Mesenchymal stem cell (in vitro differentiated cells and primary cell): ENCODE measurements at regions not wholly inside any gene's neighbourhood (a gene's known extent, or its start where the extent isn't known, plus 50 kb on each side); places are given as distances from the start of the nearest gene placed in this dataset.
A peak's percentile ranks its signal among the peaks of the same experiment; 100 is the strongest.

Experiments
- DNase-seq: peaks from one replicate; pipeline ENCODE4 v3.0.0-alpha.2; 2013
- H2AFZ ChIP-seq: one replicate; pipeline ENCODE4 v1.6.1; 2013; ENCODE audit warnings: low read depth, mild to moderate bottlenecking, control low read depth, inconsistent platforms, low read length, moderate library complexity
- H2AK5ac ChIP-seq: 2 replicates; pipeline ENCODE4 v1.6.1; 2013; ENCODE audit warnings: low read length, moderate library complexity, mild to moderate bottlenecking, inconsistent platforms; ENCODE audit not compliant: severe bottlenecking
- H2BK120ac ChIP-seq: one replicate; pipeline ENCODE4 v1.6.1; 2013; ENCODE audit warnings: low read depth, mild to moderate bottlenecking, inconsistent platforms, low read length, moderate library complexity
- H2BK12ac ChIP-seq, 2 experiments: one replicate each; pipeline ENCODE4 v1.6.1; 2013; ENCODE audit warnings: inconsistent platforms in 2 of 2, low read length in 2 of 2, mild to moderate bottlenecking in 2 of 2, moderate library complexity in 2 of 2, control low read depth in 1 of 2
- H2BK15ac ChIP-seq: one replicate; pipeline ENCODE4 v1.6.1; 2013; ENCODE audit warnings: mild to moderate bottlenecking, low read depth, inconsistent platforms; ENCODE audit not compliant: poor library complexity, severe bottlenecking
- H2BK5ac ChIP-seq: 2 replicates; pipeline ENCODE4 v1.6.1; 2013; ENCODE audit warnings: low read depth, mild to moderate bottlenecking, low read length, control low read depth, inconsistent platforms; ENCODE audit not compliant: poor library complexity, severe bottlenecking
- H3K14ac ChIP-seq, 2 experiments: one replicate each; pipeline ENCODE4 v1.6.1; 2013; ENCODE audit warnings: inconsistent platforms in 2 of 2, low read length in 2 of 2, control low read depth in 1 of 2, mild to moderate bottlenecking in 1 of 2, moderate library complexity in 1 of 2
- H3K18ac ChIP-seq, 2 experiments: one replicate each; pipeline ENCODE4 v1.6.1; 2013; ENCODE audit warnings: inconsistent platforms in 2 of 2, low read length in 2 of 2, control low read depth in 1 of 2, low read depth in 1 of 2, mild to moderate bottlenecking in 1 of 2
- H3K23ac ChIP-seq, 2 experiments: one replicate each; pipeline ENCODE4 v1.6.1; 2013; ENCODE audit warnings: inconsistent platforms in 2 of 2, low read length in 2 of 2, mild to moderate bottlenecking in 2 of 2, moderate library complexity in 2 of 2, control low read depth in 1 of 2
- H3K27ac ChIP-seq: 2 replicates; pipeline ENCODE4 v1.5.1; 2013; ENCODE audit warnings: mild to moderate bottlenecking, moderate library complexity, low read length, control low read depth, inconsistent platforms; ENCODE audit not compliant: poor library complexity, severe bottlenecking
- H3K27me3 ChIP-seq, 2 experiments: 2 replicates each; pipeline versions ENCODE4 v1.6.1 to v1.7.0; 2013; ENCODE audit warnings: low read length in 2 of 2, mild to moderate bottlenecking in 2 of 2, moderate library complexity in 2 of 2, control low read depth in 1 of 2, inconsistent platforms in 1 of 2; ENCODE audit not compliant: control insufficient read depth in 1 of 2, insufficient read depth in 1 of 2
- H3K36me3 ChIP-seq, 2 experiments: 2 replicates each; pipeline versions ENCODE4 v1.6.1 to v1.7.0; 2013; ENCODE audit warnings: low read length in 2 of 2, control low read depth in 1 of 2, inconsistent platforms in 1 of 2, low read depth in 1 of 2, mild to moderate bottlenecking in 1 of 2; ENCODE audit not compliant: insufficient read depth in 2 of 2, control insufficient read depth in 1 of 2
- H3K4ac ChIP-seq, 2 experiments: one replicate each; pipeline ENCODE4 v1.6.1; 2013; ENCODE audit warnings: inconsistent platforms in 2 of 2, low read length in 2 of 2, mild to moderate bottlenecking in 2 of 2, moderate library complexity in 2 of 2, control low read depth in 1 of 2, low read depth in 1 of 2
- H3K4me1 ChIP-seq: 2 replicates; pipeline ENCODE4 v1.6.1; 2013; ENCODE audit warnings: low read depth, low read length, control low read depth; ENCODE audit not compliant: control insufficient read depth, insufficient read depth
- H3K4me2 ChIP-seq: 2 replicates; pipeline ENCODE4 v1.6.1; 2013; ENCODE audit warnings: low read length, mild to moderate bottlenecking, inconsistent platforms; ENCODE audit not compliant: poor library complexity, severe bottlenecking
- H3K4me3 ChIP-seq, 2 experiments: 2 replicates each; pipeline versions ENCODE4 v1.5.1 to v1.7.0; 2013; ENCODE audit warnings: low read length in 2 of 2, mild to moderate bottlenecking in 2 of 2, control low read depth in 1 of 2, low read depth in 1 of 2; ENCODE audit not compliant: insufficient read depth in 1 of 2
- H3K79me1 ChIP-seq: replicated peaks from 2 replicates; pipeline ENCODE4 v1.6.1; 2013; ENCODE audit warnings: mild to moderate bottlenecking, control low read depth, low read length, inconsistent platforms; ENCODE audit not compliant: poor library complexity, severe bottlenecking
- H3K9ac ChIP-seq: 2 replicates; pipeline ENCODE4 v1.7.0; 2013; ENCODE audit warnings: mild to moderate bottlenecking, low read length, moderate library complexity
- H3K9me3 ChIP-seq: 2 replicates; pipeline ENCODE4 v1.7.0; 2013; ENCODE audit warnings: mild to moderate bottlenecking, low read length; ENCODE audit not compliant: control insufficient read depth
- H4K8ac ChIP-seq: one replicate; pipeline ENCODE4 v1.6.1; 2013; ENCODE audit warnings: inconsistent platforms, mild to moderate bottlenecking, low read length, moderate library complexity
- H4K91ac ChIP-seq: one replicate; pipeline ENCODE4 v1.6.1; 2013; ENCODE audit warnings: mild to moderate bottlenecking, low read length, inconsistent platforms
- WGBS: methylation state at CpG from one replicate; pipeline ENCODE4 v1.1.7; 2013; ENCODE audit warnings: mixed read lengths; 5-methylcytosine and 5-hydroxymethylcytosine counted together

DNA sequence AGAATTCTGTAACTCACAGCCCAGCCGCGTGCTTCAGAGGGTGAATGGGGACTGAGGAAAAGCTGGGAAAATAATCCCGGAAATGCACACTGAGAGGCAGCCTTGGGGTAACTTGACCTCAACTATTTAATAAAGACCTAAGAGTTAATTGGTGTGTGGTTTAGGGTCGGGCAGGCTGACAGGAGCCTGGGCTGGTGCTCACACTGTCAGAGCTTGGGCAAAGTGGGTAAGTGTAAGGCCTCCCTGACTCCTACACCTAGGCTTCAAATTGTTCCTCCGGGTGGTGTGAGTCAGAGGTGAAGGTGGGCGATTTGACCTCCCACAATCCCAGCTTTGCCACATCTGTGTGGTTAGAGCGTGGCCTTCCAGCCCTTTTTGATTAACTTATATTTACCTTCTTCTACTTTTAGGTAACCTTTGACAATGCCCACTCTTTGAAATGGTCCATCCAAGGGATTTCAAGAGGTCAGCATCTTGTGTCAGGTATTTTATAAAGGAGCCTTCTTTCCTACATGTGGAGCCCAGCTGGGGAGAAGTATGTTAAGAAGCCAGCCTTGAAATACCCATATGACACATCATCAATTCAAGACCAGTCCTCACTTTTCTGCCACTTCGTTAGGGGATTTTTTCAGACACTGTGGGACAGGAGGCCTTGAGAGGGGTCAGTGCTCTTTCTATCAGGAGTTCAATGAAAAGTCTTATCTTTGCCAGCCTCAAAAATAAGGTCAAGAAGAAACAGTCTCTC lies 114.2 kb downstream of the NUFIP1 start:
- H3K27me3 ChIP-seq, result peaks cover 0 to 7% of the 10 kb centered on the region in 2 experiments
- H2AFZ ChIP-seq, result no peak overlapping the region
- no peak overlapping the region for H3K4me3 ChIP-seq
- no peak overlapping the region for H3K4me2 ChIP-seq
- H3K14ac ChIP-seq, result no peak overlapping the region
- peaks cover 6% of the 10 kb centered on the region for H3K9me3 ChIP-seq
- H4K8ac ChIP-seq, result no peak overlapping the region
- H2BK120ac ChIP-seq, result no peak overlapping the region
- peaks cover 18% of the 10 kb centered on the region for H3K4me1 ChIP-seq
- H2AK5ac ChIP-seq, result peak overlapping the region; percentile 76
- no peak overlapping the region for H4K91ac ChIP-seq
- no peak overlapping the region for H3K23ac ChIP-seq
- no peak overlapping the region for H2BK15ac ChIP-seq
- no peak overlapping the region for H3K9ac ChIP-seq
- no peak for DNase-seq
- H3K4ac ChIP-seq, result no peak overlapping the region
- no peaks in the 10 kb centered on the region for H3K79me1 ChIP-seq
- H3K36me3 ChIP-seq, result peaks cover 0 to 3% of the 10 kb centered on the region in 2 experiments
- no peak overlapping the region for H2BK5ac ChIP-seq
- WGBS, result 83% methylated on average over 8 of the region's 8 CpGs
- H3K18ac ChIP-seq, result no peak overlapping the region
- no peak overlapping the region for H2BK12ac ChIP-seq
- H3K27ac ChIP-seq, result peak overlapping the region; percentile 20

DNA sequence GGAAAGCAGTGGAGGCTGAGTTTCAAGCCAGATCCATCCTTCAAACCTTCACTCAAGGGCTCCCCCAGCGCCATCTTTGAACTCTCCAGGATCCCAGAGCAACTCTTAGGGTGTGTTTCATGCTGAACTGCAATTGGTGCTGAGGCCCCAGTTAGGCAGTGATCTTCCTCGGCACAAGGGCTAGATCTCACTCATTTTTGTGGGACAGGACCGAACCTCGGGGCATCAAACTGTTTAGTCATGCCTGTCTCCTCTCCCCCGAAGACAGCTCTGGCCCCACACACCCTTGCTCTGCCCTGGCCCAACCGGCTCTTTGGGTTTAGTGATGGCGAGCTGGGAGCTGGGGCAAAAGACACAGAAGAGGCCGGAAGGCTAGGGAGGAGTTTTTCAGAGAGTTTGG lies 115.1 kb downstream of the NUFIP1 start:
- Histone ChIP-seq H2BK15ac (no peak overlapping the region), H3K27me3 (peaks cover 0 to 7% of the 10 kb centered on the region in 2 experiments), H2BK120ac (no peak overlapping the region), H4K8ac (no peak overlapping the region), H3K4me3 (no peak overlapping the region), H3K9ac (no peak overlapping the region), H3K4me1 (peaks cover 18% of the 10 kb centered on the region), H3K4me2 (no peak overlapping the region), H3K27ac (peak overlapping the region; percentile 20), H3K4ac (no peak overlapping the region), H2BK12ac (no peak overlapping the region), H2AFZ (no peak overlapping the region), H3K23ac (no peak overlapping the region), H4K91ac (no peak overlapping the region), H2BK5ac (peak overlapping the region; percentile 19), H2AK5ac (peak overlapping the region; percentile 49), H3K36me3 (peaks cover 0 to 3% of the 10 kb centered on the region in 2 experiments), H3K14ac (no peak overlapping the region), H3K18ac (no peak overlapping the region), H3K9me3 (peaks cover 6% of the 10 kb centered on the region), H3K79me1 (no peaks in the 10 kb centered on the region)
- DNase-seq, result no peak
- 97% methylated on average over 8 of the region's 8 CpGs for WGBS

DNA sequence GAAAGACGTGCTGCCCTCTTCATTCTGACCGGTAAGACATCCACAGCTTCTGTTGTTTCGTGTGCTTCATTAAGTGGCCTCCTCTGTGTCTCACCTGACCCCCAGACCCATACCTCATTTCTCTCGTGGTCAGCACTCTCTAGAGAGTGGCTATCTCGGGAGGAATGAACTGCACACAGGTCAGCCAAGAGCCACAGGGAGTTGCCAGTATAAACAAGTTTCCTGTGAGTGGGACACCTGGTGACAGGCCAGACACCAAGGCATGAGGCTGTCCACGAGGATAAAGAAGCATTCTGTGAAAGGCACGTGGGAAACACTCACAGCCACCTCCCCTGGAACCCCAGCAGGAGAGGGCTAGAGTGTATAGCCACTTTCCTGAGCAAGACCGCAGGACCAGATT lies 115.8 kb downstream of the NUFIP1 start:
- Histone ChIP-seq H3K18ac (peak overlapping the region in 1 of 2 experiments; percentile 14), H3K4me2 (no peak overlapping the region), H2BK12ac (peak overlapping the region; percentile 12 to 18), H3K79me1 (no peaks in the 10 kb centered on the region), H3K27me3 (peaks cover 0 to 7% of the 10 kb centered on the region in 2 experiments), H3K27ac (no peak overlapping the region), H2BK15ac (no peak overlapping the region), H2BK120ac (no peak overlapping the region), H3K23ac (no peak overlapping the region), H3K9ac (no peak overlapping the region), H2AK5ac (peak overlapping the region; percentile 1), H3K36me3 (peaks cover 0 to 3% of the 10 kb centered on the region in 2 experiments), H4K8ac (no peak overlapping the region), H3K4me3 (no peak overlapping the region), H3K4ac (no peak overlapping the region), H2AFZ (no peak overlapping the region), H3K14ac (peak overlapping the region in 1 of 2 experiments; percentile 49), H2BK5ac (peak overlapping the region; percentile 32), H3K4me1 (peaks cover 16% of the 10 kb centered on the region), H4K91ac (no peak overlapping the region), H3K9me3 (peaks cover 6% of the 10 kb centered on the region)
- no peak for DNase-seq
- 86% methylated on average over 8 of the region's 8 CpGs for WGBS

DNA sequence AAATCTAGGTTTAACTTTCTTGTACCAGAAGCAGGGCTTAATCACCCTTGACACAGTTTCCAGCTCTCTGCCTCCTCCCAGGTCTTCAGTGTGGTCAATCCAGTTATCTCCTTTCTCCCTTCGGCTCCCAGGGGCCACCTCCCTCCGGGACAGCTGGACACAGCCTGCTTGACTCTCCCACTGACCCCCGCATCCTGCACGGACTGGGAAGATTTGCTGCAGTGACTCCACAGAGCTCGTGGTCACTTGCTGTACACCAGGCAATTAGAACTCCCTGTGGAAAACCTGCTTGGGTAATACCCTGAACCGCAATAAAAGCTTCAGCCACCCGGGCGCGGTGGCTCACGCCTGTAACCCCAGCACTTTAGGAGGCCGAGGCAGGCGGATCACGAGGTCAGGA lies 116.5 kb downstream of the NUFIP1 start:
- Histone ChIP-seq H4K91ac (no peak overlapping the region), H3K9me3 (peaks cover 6% of the 10 kb centered on the region), H3K23ac (no peak overlapping the region), H3K18ac (no peak overlapping the region), H3K4me3 (no peak overlapping the region), H3K27ac (no peak overlapping the region), H3K14ac (no peak overlapping the region), H2BK5ac (no peak overlapping the region), H3K36me3 (peaks cover 0 to 3% of the 10 kb centered on the region in 2 experiments), H3K9ac (no peak overlapping the region), H2BK15ac (peak overlapping the region; percentile 33), H4K8ac (no peak overlapping the region), H2AFZ (no peak overlapping the region), H2BK12ac (no peak overlapping the region), H3K79me1 (no peaks in the 10 kb centered on the region), H3K4me2 (no peak overlapping the region), H2AK5ac (no peak overlapping the region), H3K4ac (no peak overlapping the region), H2BK120ac (no peak overlapping the region), H3K27me3 (peaks cover 0 to 7% of the 10 kb centered on the region in 2 experiments), H3K4me1 (peaks cover 16% of the 10 kb centered on the region)
- 84% methylated on average over 13 of the region's 13 CpGs for WGBS
- peak; percentile 22 for DNase-seq
